ENCODE measurements at regions not wholly inside any gene's neighbourhood (a gene's known extent, or its start where the extent isn't known, plus 50 kb on each side); places are given as distances from the start of the nearest gene placed in this dataset.

- no peak for TF ChIP-seq EZH2 (IDR thresholded peaks at IDR 0.05; ENCODE audit: insufficient read depth, poor library complexity, severe bottlenecking)
- no peak for TF ChIP-seq EZH2phosphoT487 (IDR thresholded peaks at IDR 0.05; ENCODE audit: insufficient read depth, low read depth)
Measured at GRCh38 chr4:145339075-145339725, 142.5 kb upstream of the SMAD1 start.

Measured in GM23248 (cell line).